ENCODE measurements at regions not wholly inside any gene's neighbourhood (a gene's known extent, or its start where the extent isn't known, plus 50 kb on each side); places are given as distances from the start of the nearest gene placed in this dataset.

- TF ChIP-seq EZH2 (IDR thresholded peaks at IDR 0.05; ENCODE audit: insufficient read depth, low read length) (no peak), CTCF (IDR thresholded peaks at IDR 0.05; ENCODE audit: insufficient read depth, low read depth, low read length) (no peak)
Observed at GRCh38 chr6:160882006-160882405, 109.6 kb upstream of the MAP3K4 start.

All from astrocyte (in vitro differentiated cells and primary cell).